ENCODE measurements at regions not wholly inside any gene's neighbourhood (a gene's known extent, or its start where the extent isn't known, plus 50 kb on each side); places are given as distances from the start of the nearest gene placed in this dataset.

GRCh38 chr9:95809686-95810085 is 65.8 kb upstream of the ERCC6L2 start:
- Histone ChIP-seq H3K36me3 (ENCODE audit: control insufficient read depth, insufficient read depth, low read length) (no peaks in the 10 kb centered on the region), H3K27ac (ENCODE audit: insufficient read depth, low read depth, low read length, poor library complexity, severe bottlenecking) (no peak overlapping the region), H3K9me3 (ENCODE audit: control insufficient read depth, low read length) (no peaks in the 10 kb centered on the region), H3K4me3 (ENCODE audit: insufficient read depth, low read depth, low read length) (no peak overlapping the region), H3K4me1 (ENCODE audit: control insufficient read depth, insufficient read depth, low read length) (no peaks in the 10 kb centered on the region), H3K27me3 (ENCODE audit: control insufficient read depth, insufficient read depth, low read length, poor library complexity, severe bottlenecking) (no peaks in the 10 kb centered on the region)
- WGBS, 2 experiments = 96% methylated on average over 2 of the region's 2 CpGs

DNA sequence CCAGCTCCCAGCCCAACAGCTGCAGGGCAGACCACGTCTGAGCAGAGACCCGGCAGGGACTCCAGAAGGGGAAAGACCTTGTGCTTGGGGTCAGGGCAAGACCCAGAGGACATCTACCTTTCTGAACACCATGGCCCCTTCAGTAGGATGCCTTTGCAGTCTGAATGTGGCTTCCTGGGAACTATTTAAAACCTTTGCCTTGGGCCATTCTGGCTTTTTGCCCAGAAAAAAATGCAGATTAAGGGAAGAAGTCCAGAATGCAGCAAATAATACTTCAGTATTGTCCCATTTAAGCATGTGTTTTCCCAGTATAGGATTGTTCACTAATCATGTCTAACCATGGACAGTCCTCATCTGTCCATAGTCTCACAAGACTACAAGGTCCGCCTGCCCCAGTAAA is 67.5 kb upstream of the ERCC6L2 start:
- no peaks in the 10 kb centered on the region for H3K4me1 ChIP-seq (ENCODE audit: control insufficient read depth, insufficient read depth, low read length)
- no peak overlapping the region for H3K4me3 ChIP-seq (ENCODE audit: insufficient read depth, low read depth, low read length)
- H3K36me3 ChIP-seq (ENCODE audit: control insufficient read depth, insufficient read depth, low read length) = no peaks in the 10 kb centered on the region
- 85 to 94% methylated on average over 3 of the region's 3 CpGs for WGBS, 2 experiments
- H3K9me3 ChIP-seq (ENCODE audit: control insufficient read depth, low read length) = no peaks in the 10 kb centered on the region
- H3K27me3 ChIP-seq (ENCODE audit: control insufficient read depth, insufficient read depth, low read length, poor library complexity, severe bottlenecking) = no peaks in the 10 kb centered on the region
- no peak overlapping the region for H3K27ac ChIP-seq (ENCODE audit: insufficient read depth, low read depth, low read length, poor library complexity, severe bottlenecking)

DNA sequence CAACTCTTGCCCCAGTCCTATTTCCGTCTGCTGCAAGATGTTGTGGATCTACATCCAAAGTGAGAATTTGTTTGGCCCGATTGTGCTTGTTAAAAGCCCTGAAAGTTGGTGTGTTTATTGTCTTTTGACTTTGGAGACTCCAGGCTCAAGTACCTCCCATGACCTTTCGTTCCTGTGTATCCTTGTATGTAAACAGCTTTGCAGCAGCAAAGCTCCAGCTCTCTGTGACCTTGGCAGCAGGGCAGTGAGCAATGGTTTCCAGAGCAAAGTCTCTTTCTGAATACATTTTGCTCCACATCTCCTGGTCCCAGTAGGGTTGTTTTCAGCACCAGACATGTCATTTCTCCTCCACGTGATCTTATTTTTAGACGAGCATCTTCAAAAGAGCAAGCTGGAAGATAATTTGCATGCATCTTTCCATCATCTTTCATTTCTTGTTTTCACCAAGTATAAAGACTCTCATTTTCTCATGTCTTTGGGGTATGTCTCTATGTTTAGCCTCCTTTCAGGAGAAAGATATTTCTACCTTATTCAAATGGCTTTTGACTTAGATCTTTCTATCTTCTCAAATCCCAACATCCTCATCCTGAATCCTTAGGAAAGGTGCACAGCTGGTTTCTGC is 68.1 kb upstream of the ERCC6L2 start:
- Histone ChIP-seq H3K27me3 (ENCODE audit: control insufficient read depth, insufficient read depth, low read length, poor library complexity, severe bottlenecking) (no peaks in the 10 kb centered on the region), H3K4me1 (ENCODE audit: control insufficient read depth, insufficient read depth, low read length) (no peaks in the 10 kb centered on the region), H3K27ac (ENCODE audit: insufficient read depth, low read depth, low read length, poor library complexity, severe bottlenecking) (no peak overlapping the region), H3K9me3 (ENCODE audit: control insufficient read depth, low read length) (no peaks in the 10 kb centered on the region), H3K36me3 (ENCODE audit: control insufficient read depth, insufficient read depth, low read length) (no peaks in the 10 kb centered on the region), H3K4me3 (ENCODE audit: insufficient read depth, low read depth, low read length) (no peak overlapping the region)
- WGBS, 2 experiments = 91 to 93% methylated on average over 5 of the region's 5 CpGs

GRCh38 chr9:95803197-95803596 is 72.3 kb upstream of the ERCC6L2 start:
- Histone ChIP-seq H3K27me3 (ENCODE audit: control insufficient read depth, insufficient read depth, low read length, poor library complexity, severe bottlenecking) (no peaks in the 10 kb centered on the region), H3K27ac (ENCODE audit: insufficient read depth, low read depth, low read length, poor library complexity, severe bottlenecking) (no peak overlapping the region), H3K9me3 (ENCODE audit: control insufficient read depth, low read length) (no peaks in the 10 kb centered on the region), H3K36me3 (ENCODE audit: control insufficient read depth, insufficient read depth, low read length) (no peaks in the 10 kb centered on the region), H3K4me3 (ENCODE audit: insufficient read depth, low read depth, low read length) (no peak overlapping the region), H3K4me1 (ENCODE audit: control insufficient read depth, insufficient read depth, low read length) (no peaks in the 10 kb centered on the region)
- 98 to 100% methylated on average over 4 of the region's 4 CpGs for WGBS, 2 experiments

DNA sequence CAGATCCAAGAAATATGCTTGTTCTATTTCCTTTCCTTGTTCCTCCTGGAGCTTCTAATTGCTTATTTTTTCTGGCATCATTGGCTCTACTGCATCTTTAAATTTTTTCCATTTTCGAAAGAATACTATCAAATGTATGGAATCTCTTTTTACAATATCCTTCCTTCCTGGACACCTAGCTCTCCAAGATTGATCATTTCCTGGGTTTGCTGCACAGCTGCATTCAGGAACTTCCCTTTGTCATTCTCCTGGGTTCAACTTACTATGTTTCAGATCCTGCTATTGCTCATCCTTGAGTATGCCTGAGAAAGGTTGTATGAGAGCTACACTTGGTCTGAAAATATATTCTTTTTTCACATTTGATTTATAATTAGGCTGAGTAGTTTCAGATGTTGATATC is 73.7 kb upstream of the ERCC6L2 start:
- Histone ChIP-seq H3K27ac (ENCODE audit: insufficient read depth, low read depth, low read length, poor library complexity, severe bottlenecking) (no peak overlapping the region), H3K4me1 (ENCODE audit: control insufficient read depth, insufficient read depth, low read length) (no peaks in the 10 kb centered on the region), H3K27me3 (ENCODE audit: control insufficient read depth, insufficient read depth, low read length, poor library complexity, severe bottlenecking) (no peaks in the 10 kb centered on the region), H3K36me3 (ENCODE audit: control insufficient read depth, insufficient read depth, low read length) (no peaks in the 10 kb centered on the region), H3K9me3 (ENCODE audit: control insufficient read depth, low read length) (no peaks in the 10 kb centered on the region), H3K4me3 (ENCODE audit: insufficient read depth, low read depth, low read length) (no peak overlapping the region)
- 91 to 95% methylated on average over 1 of the region's 1 CpG for WGBS, 2 experiments

GRCh38 chr9:95796029-95796428 is 79.5 kb upstream of the ERCC6L2 start:
- Histone ChIP-seq H3K4me1 (ENCODE audit: control insufficient read depth, insufficient read depth, low read length) (no peaks in the 10 kb centered on the region), H3K27ac (ENCODE audit: insufficient read depth, low read depth, low read length, poor library complexity, severe bottlenecking) (no peak overlapping the region), H3K9me3 (ENCODE audit: control insufficient read depth, low read length) (no peaks in the 10 kb centered on the region), H3K27me3 (ENCODE audit: control insufficient read depth, insufficient read depth, low read length, poor library complexity, severe bottlenecking) (no peaks in the 10 kb centered on the region), H3K36me3 (ENCODE audit: control insufficient read depth, insufficient read depth, low read length) (no peaks in the 10 kb centered on the region), H3K4me3 (ENCODE audit: insufficient read depth, low read depth, low read length) (no peak overlapping the region)
- WGBS, 2 experiments = 94% methylated on average over 6 of the region's 6 CpGs

GRCh38 chr9:95793924-95794828 is 81.3 kb upstream of the ERCC6L2 start:
- Histone ChIP-seq H3K27ac (ENCODE audit: insufficient read depth, low read depth, low read length, poor library complexity, severe bottlenecking) (no peak overlapping the region), H3K9me3 (ENCODE audit: control insufficient read depth, low read length) (no peaks in the 10 kb centered on the region), H3K27me3 (ENCODE audit: control insufficient read depth, insufficient read depth, low read length, poor library complexity, severe bottlenecking) (no peaks in the 10 kb centered on the region), H3K4me1 (ENCODE audit: control insufficient read depth, insufficient read depth, low read length) (no peaks in the 10 kb centered on the region), H3K36me3 (ENCODE audit: control insufficient read depth, insufficient read depth, low read length) (no peaks in the 10 kb centered on the region), H3K4me3 (ENCODE audit: insufficient read depth, low read depth, low read length) (no peak overlapping the region)
- WGBS, 2 experiments = 86 to 90% methylated on average over 5 of the region's 5 CpGs

DNA sequence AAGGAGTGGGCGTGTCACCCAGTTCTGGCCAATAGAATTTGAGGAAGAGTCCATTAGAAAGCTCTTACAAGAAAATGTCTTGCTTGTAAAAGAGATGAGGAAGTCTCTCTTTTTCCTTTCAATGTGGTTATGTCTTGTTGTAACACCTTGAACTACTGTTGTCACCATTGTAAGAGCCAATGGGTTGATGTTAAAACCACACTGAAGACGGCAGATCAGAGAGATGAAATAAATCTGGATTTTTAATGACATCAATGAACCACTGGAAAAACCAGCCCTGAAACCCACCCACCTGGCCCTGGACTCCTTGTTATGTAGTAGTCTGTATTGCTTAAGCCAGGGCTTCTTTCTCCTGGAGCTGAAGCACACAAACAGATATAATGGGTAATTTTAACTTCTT is 83.8 kb upstream of the ERCC6L2 start:
- Histone ChIP-seq H3K27me3 (ENCODE audit: control insufficient read depth, insufficient read depth, low read length, poor library complexity, severe bottlenecking) (no peaks in the 10 kb centered on the region), H3K27ac (ENCODE audit: insufficient read depth, low read depth, low read length, poor library complexity, severe bottlenecking) (no peak overlapping the region), H3K4me3 (ENCODE audit: insufficient read depth, low read depth, low read length) (no peak overlapping the region), H3K36me3 (ENCODE audit: control insufficient read depth, insufficient read depth, low read length) (no peaks in the 10 kb centered on the region), H3K4me1 (ENCODE audit: control insufficient read depth, insufficient read depth, low read length) (no peaks in the 10 kb centered on the region), H3K9me3 (ENCODE audit: control insufficient read depth, low read length) (no peaks in the 10 kb centered on the region)
- 89 to 98% methylated on average over 2 of the region's 2 CpGs for WGBS, 2 experiments

DNA sequence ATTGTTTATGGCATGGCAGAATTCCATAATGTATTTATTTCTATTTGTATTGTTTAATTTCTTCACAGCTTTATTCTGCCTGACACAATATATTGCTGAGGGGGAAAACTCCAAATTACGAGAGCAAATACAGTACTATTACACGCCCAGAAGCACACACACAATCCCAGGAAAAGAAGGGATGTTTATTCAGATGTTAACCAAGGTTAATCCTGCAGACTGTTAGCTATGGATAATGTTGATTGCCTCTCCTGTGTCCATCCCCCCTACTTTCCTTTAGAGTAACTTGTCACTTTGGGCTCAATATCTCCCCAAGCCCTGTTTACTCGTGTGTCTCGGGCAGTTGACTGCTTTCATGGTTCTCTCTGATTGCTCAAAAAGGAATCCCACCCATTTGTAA is 84.2 kb upstream of the ERCC6L2 start:
- H3K9me3 ChIP-seq (ENCODE audit: control insufficient read depth, low read length) = no peaks in the 10 kb centered on the region
- H3K4me3 ChIP-seq (ENCODE audit: insufficient read depth, low read depth, low read length) = no peak overlapping the region
- no peak overlapping the region for H3K27ac ChIP-seq (ENCODE audit: insufficient read depth, low read depth, low read length, poor library complexity, severe bottlenecking)
- no peaks in the 10 kb centered on the region for H3K27me3 ChIP-seq (ENCODE audit: control insufficient read depth, insufficient read depth, low read length, poor library complexity, severe bottlenecking)
- no peaks in the 10 kb centered on the region for H3K4me1 ChIP-seq (ENCODE audit: control insufficient read depth, insufficient read depth, low read length)
- no peaks in the 10 kb centered on the region for H3K36me3 ChIP-seq (ENCODE audit: control insufficient read depth, insufficient read depth, low read length)
- 77 to 88% methylated on average over 3 of the region's 4 CpGs for WGBS, 2 experiments

DNA sequence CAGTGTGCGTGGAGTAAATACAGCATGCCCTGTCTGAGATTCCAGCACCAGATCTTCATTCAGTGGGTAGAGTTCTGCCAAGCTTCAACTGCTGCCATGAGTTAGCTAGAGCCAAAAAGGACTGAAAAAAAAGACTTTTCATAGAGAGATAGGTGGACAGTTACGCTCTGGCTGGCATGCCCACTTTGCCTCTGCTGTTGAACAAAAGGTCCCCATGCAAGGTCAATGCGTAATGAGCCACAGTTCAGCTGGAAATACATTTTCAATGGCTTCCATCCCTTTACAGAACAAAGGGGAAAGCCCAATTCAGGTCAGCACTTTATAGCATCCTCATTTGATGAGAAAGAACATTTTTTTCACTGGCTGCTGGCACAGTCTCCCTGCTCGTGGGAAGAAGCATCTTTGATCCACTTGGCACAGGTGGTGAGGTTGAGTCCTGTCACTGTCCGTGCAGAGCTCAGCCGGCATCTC is 86.9 kb upstream of the ERCC6L2 start:
- H3K27me3 ChIP-seq (ENCODE audit: control insufficient read depth, insufficient read depth, low read length, poor library complexity, severe bottlenecking) = no peaks in the 10 kb centered on the region
- no peaks in the 10 kb centered on the region for H3K36me3 ChIP-seq (ENCODE audit: control insufficient read depth, insufficient read depth, low read length)
- no peaks in the 10 kb centered on the region for H3K4me1 ChIP-seq (ENCODE audit: control insufficient read depth, insufficient read depth, low read length)
- no peak overlapping the region for H3K27ac ChIP-seq (ENCODE audit: insufficient read depth, low read depth, low read length, poor library complexity, severe bottlenecking)
- H3K4me3 ChIP-seq (ENCODE audit: insufficient read depth, low read depth, low read length) = no peak overlapping the region
- 93 to 95% methylated on average over 6 of the region's 6 CpGs for WGBS, 2 experiments
- no peaks in the 10 kb centered on the region for H3K9me3 ChIP-seq (ENCODE audit: control insufficient read depth, low read length)

All from ectodermal cell (in vitro differentiated cells).